HG03565 (cell line): ENCODE measurements at regions not wholly inside any gene's neighbourhood (a gene's known extent, or its start where the extent isn't known, plus 50 kb on each side); places are given as distances from the start of the nearest gene placed in this dataset.

Source experiments
- ATAC-seq: cut with Tn5 transposase; IDR thresholded peaks from one replicate; pipeline ENCODE4 v1.9.1; 2021; ENCODE audit warnings: mild to moderate bottlenecking, moderate library complexity; ENCODE audit not compliant: unreplicated experiment

DNA sequence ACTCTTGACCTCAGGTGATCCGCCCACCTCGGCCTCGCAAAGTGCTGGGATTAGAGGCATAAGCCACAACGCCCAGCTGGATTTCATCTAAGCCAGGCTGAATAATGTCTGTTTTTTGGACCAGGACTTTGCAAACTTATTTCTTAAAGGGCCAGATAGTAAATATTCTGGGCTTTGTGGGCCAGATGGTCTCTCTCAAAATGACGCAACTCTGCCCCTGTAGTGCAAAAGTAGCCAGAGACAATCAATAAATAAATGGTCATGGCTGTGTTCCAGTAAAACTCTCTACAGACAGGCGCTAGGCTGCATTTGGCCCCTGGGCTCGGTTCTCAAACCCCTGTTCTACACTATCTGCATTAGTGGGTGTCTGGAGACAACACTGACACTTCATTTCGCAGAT, 121.9 kb upstream of the CDH13 start:
- ATAC-seq: no peak

DNA sequence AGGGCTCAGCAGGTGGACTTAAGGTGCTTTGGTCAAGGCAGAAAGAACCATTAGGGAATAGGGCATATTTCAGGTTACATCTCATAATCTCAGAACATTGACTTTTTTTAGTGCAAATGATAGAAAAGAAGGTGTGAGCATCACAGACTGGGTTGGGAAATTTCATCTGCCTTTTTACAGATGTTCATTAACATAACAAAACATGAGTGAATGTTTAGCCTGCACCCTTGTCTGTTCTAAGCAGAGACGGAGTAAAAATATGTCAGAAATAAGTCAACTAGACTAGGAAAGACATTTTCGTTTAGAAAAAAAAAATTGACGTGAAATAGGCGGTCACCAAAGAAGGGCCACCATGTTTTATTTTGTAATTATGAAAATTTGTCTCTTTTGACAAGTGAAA, 127.5 kb upstream of the CDH13 start:
- ATAC-seq: no peak

DNA sequence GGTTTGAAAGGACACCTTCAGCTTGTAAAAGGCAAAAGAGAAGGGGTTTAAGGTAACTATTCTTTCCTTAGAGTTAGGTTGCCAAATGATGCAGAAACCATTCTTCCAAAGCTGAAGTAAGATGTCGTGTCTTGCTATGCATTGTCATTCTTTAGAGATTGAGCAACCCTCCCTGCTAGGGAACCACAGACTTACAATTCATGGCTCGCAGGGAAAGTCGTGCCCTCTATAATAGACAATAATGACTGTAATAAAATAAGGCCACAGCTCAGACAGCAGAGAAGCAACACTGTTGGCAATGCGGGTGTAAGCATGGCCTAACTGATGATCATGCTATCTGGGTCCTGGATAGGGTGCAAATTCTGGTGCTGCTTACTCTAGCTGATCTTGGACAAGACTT, 129.6 kb upstream of the CDH13 start:
- ATAC-seq: no peak

DNA sequence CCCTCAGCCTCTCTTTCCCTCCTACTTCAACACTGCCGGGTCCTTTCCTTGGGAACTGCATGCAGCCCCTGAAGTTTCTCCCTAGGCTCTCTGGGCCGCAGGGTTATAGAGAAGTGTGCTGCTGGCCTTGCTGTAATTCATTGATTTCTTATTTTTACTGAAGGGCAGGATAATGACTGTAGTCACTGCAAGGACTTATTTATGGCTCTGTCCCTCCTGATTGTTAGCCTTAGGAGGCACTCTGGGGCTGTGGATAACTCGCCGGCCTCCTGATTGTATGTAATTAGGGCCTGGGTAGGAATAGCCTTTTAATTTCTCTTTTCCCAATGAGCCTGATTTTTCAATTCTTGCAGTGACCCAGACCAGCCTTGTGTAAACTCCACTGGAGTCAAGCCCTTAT, 138.3 kb upstream of the CDH13 start:
- no peak for ATAC-seq

DNA sequence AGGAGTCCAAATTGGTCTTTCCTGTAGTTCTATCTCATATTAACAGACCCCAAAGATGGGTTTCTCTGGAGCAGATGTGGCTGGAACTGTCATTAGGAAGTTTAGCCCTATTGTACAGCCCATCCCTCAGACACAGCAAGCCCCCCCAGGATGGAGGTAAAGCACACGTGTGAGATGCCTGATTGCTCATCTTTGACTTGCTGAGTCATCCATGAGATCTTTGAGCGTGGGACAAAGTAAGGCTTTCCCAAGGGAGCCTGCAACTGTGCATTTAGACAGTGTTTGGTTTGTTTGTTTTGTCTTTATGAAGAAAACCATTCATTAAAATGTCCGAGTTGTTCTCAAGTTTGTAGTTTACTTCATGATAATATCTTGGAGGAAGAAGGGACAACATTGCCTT, 145.3 kb upstream of the CDH13 start:
- no peak for ATAC-seq

DNA sequence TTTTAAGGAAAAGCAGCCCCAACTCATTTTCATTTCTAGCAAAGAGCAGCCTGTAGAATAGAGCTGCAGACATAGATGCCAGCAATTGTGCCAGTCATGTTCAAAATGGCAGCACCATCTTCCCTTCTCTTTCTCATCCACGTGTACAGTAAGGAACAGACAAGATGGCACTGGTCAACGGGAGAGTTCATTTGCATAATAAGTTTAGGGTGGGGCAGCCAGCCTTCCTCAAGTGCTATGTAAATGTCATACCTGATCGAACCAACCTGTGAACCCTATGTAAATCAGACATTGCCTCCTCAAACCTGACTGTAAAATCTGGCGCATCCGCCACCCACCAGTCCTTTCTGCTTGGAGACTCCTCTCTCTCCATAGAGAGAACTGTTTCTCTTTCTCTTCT, 150.0 kb upstream of the CDH13 start:
- no peak for ATAC-seq

DNA sequence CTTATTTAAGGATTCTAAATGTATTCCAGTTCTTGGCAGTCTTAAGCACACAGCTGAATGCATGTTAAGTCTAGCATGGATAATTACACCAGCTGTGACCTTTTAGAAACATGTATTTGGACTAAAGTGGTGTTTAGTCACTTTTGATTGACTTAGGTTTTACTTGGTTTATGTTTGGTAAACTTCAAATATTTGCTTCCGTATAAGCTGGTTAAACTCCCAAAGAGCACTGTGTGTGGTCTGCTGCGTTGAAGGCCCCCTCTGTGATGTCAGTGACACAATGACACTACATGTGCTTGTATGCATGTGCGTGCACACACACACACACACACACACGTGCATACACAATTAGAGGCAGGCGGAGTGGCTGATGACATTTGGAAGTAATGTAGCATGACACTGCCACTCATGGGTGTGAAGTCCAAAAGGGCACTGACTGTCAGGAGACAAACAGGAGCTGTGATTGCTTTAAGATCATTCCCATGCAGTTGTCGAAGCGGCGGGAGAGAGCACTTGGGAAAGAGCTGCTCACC, 156.1 kb upstream of the CDH13 start:
- no peak for ATAC-seq

DNA sequence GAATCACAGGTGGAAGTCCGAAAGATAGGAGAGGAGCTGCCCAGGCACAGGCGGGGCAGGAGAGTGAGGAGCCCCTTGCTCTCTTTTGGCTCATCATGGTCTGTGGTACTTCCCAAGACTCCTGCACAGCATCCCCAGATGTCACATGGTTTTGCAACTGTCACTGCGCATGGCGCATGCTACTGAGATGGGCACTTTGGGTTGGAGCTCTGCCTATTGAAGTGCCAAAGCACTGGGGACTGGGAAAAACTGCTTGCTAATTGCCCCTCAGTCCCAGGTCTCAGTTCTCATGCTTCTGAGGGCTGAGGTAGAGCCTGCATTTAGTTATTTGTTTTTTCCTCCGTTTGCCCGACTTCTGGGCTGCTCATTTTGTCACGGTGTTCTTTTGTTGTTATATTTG, 156.8 kb upstream of the CDH13 start:
- ATAC-seq: no peak

DNA sequence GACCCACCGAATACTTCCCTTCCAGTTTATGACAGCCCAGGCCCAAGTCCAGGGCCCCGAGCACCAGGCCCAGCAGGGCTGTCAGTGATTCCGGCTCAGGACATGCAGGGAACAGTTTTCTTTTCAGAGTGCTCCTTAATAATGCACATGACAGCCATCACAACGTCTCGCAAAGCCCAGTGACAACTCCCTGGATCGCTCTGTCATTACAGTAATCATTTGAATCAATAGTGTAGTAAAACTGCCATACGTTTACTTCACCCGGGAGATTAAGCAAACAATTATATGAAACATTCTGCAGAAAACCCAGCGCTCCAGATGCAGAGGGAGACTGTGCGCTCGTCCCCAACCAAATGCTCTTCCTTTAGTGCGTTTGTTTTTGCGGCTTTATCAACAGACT, 162.6 kb upstream of the CDH13 start:
- no peak for ATAC-seq

DNA sequence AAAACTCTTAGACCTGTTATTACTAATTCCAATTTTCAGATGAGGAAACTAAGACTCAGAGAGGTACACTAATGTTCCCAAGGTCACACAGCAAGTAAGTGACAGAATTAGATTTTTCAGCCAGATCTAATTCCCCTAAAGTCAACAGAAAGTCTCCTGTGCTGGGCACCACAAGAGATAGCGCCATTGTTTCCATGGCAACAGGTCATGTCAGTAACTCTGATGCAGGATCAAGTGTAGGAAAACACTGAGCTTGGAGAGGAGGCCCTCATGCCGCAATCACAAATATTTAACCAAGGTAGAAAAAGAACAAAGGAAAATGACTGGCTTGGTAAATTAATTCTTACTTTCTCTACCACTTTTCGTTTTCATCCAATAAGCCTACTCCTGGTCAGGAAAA, 166.0 kb upstream of the CDH13 start:
- ATAC-seq: no peak

DNA sequence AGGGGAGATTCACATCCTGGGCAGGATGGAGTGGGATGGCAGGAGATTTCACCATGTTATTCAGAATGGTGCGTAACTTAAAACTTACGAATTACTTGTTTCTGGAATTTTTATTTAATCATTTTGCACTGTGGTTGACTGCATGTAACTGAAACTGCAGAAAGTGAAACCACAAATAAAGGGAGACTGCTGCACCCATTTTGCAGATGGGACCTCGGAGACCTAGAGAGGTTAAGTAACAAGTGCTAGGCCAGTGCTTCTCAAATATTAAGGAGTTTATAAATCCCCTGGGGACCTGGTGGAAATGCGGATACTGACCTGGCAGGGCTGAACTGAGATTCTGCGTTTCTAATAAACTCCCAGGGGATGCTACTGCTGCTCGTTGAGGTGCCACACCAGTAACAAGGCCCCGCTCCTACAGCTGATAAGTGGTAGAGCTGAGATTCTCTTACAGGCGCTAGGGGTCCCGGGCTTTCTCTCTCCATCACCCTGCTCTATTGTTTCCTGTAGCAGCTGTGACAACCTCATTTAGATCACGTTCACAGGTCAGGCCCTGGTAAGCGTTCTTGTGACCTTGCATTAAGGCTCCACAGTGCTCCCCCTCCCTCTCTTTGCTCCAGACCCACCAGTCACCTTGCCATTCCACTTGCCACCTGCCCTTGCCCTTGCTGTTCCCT, 167.1 kb upstream of the CDH13 start:
- no peak for ATAC-seq

DNA sequence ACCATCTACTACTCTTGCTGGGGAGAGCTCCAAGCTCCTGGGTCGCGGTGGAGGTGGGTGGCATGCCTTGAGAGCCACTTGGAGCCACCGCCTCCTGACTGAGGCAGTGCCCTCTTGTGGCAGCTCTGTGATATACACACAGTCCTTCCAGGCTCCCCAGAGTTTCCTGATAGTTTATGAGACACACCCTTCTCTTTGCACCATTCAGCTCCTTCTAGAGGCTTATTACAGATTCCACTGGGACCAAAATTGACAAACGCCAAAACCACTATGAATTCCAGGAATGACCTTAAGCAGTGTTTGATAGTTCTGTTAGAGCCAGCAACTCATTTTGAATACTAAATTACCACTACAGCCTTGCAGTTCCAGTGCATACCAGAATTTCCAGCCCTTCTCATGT, 170.1 kb upstream of the CDH13 start:
- ATAC-seq: peak; percentile 65

DNA sequence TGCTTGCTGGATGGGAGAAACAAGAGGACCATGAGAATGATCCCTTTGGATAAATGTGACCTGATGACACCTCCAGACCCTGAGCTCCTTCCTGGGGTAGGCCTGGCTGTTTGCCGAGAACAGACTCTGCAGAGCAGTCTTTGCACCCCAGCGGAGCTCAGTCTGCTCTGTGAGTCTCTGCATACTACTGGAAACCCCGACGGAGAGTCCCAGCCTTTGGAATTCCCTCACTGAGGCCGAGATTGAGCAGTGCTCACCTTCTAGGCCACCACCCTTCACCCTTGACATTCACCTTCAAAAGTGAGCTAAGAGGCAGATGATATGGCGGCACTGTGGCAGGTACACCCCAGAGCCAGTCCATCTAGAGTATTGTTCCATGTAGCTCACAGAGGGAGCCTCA, 172.2 kb upstream of the CDH13 start:
- no peak for ATAC-seq

DNA sequence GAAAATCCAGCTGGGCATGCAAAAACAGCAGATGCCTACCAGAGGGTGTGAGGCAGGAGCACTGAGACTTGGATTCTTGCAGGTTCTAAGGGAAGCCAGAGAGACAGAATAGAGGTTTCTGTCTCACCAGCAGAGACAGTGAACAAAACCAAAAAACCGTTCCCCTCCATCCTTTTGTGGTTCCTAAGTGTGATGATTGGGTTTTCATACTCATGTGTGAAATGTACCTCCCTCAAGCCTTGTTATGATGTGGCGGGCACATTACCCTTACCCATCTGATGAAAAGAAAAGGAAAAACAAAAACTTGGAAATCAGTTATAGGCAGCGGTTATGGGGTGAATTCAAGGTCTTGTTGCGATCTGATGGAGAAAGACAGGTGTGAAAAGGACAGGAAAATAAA, 172.6 kb upstream of the CDH13 start:
- no peak for ATAC-seq

DNA sequence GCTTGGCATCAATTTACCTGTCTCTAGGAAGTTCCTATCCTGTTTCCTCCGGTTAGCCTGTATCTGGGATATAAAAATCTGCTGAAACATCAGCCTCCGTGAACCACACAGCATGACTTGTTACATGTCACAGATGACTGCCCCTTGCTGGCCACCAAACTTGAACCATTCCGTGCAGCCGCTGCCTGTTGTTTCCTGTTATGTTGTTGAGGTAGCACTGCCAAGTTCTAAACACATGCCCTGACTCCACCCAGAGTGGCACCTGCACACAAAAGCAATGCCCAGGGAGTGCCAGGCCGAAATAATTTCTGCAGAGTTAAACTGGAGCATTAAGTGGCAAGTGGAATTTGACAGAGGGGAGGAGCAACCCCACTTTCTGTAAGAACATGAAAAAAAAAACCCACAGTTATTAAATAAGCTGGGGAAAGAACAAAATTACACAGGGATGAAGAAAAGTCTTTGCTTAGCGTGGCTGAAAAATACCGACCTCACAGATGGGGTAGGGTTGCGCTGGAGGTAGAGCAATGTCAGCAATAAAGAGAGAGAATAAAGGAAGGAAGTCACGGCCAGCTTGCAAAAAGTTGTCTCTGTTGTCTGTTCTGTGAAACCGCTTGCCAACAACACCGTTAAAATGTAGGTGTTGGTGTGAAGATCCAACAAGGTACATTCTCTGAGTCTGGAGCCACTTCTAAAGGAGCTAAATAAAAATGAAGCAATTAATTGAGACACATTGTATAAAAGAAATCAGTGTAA, 174.6 kb upstream of the CDH13 start:
- ATAC-seq: no peak

DNA sequence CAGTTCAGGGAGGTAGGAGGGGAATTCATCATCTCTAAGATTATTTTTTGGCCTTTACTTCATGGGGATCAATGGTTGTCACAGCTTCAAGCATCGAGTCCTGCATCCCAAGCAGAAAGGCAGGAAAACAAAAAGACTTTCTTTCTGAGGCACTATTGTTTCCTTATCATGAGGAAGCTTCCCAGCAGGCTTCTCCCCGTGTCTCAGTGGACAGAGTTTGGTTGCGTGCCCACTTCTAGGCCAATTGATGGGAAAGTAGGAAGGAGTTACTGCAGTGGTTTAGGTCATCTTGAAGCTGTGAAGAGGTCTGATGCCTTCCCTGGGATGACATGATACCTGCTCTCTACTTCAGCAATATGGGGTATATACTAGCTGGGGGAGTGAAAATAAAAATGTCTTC, 175.3 kb upstream of the CDH13 start:
- ATAC-seq: no peak

DNA sequence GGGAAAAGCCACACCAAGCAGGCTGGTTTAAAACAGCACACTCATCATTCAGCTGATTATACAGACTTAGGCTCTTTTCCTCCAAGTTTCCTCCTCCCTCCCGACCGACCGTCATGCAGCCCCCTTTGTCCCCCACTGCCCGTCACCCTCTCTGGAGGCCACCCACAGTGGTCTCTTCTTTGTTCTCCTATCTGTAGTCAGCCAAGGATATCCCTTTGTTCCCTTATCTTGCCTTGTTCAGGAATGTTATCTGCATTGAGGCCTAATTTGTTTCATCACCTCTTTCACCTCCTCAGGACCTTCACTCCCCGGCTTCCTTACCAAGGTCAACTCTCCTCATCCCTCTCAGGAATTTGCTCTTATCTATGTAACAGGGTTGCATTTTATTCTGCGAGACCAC, 186.4 kb upstream of the CDH13 start:
- ATAC-seq: no peak

DNA sequence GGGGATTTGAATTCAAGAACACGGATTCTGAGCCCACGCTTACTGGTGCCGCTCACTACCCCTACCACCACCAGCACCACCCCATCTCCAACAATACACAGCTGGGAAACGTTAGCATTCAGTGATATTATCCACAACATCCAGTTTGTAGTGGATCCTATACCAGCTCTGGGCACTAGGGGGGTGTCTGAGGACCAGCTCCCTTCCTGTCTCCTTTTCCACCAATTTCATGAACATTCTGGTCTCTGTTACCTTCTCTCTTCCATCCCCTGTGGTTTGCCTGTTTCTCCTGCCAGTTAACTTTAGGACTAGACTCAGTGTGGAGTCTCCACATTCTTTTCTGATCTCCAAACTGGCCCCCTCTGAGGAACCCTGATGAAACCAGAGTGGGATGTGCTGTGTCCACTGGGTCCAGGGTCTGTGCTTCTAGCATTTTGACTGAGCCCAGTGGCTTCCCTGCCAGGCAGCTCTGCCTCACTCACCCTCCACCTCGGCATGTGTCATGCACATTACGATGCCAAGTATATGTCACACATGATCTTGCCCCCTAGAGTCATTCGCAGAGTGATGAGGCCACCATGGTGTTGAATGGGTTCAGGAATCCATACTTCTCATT, 187.0 kb upstream of the CDH13 start:
- no peak for ATAC-seq

DNA sequence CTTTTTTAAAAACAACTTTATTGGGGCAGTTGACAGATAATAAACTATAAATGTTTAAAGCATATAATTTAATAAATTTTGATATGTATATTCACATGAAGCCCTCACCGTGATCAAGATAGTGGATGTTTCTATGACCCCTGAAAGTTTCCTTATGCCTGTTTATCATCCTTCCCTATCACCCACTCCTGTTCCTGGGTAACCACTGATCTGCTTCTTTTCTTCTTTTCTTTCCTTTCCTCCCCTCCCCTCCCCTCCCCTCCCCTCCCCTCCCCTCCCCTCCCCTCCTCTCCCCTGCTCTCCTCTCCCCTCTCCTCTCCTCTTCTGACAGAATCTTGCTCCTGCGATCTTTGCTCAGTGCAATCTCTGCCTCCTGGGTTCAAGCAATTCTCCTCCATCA, 193.7 kb upstream of the CDH13 start:
- no peak for ATAC-seq

DNA sequence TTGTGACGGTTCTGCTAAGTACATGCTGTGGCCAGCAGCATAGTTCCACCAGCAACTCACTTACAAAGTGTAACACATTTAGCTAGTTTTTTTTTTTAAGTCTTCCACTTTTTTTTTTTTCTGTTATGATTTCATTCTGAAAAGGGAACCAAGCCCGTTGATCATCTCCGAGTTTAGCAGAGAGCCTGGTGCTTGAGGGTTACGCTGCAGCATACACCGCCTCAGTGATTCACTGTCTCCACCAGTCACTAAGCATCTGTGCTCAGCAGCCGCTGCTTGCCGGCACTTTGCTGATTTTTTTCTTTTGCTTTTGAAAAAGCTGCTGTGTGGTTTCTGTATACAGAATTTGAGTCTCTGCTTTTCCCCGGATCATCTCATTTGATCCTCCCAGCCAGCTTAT, 194.5 kb upstream of the CDH13 start:
- no peak for ATAC-seq

DNA sequence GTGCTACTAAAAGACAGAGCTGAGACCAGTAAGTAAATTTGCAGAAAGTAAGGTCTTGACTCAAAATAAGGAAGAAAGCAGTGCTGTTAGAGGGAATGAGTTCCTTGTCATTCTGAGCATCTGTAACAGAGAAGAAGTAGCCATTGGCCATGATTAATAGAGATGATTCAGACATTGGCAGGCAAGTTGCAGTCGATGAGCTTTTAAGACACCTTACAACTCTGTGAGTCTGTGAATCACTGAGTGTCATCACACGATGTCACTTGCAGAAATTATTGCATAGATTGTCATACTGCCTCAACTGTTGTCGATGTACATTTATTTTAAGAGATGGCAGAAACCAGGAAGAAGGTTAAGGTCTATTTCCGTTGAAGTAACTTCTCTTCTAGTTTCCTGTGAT, 201.1 kb upstream of the CDH13 start:
- ATAC-seq: no peak

DNA sequence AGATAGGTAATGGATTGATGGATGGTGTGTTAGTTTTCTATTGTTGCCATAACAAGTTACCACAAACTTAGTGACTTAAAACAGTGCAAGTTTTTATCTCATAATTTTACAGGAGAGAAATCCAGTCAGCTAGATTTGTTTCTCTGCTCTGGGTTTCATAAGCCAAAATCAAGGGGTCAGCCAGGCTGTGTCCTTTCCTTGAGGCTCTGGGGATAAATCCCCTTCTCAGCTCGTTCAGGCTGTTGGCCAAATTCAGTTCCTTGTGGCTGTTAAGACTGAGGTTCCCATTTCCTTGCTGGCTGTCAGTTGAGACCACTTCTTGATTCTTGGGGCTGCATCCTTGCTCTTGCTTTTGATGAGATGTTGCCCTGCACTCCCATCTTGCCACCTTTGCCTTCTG, 204.9 kb upstream of the CDH13 start:
- ATAC-seq: no peak
